GM21786 (cell line): ENCODE measurements at regions not wholly inside any gene's neighbourhood (a gene's known extent, or its start where the extent isn't known, plus 50 kb on each side); places are given as distances from the start of the nearest gene placed in this dataset.
"Not testable (repeated sequence)": the region's sequence is repeated elsewhere in the genome, so short reads cannot be mapped to it uniquely, and the experiment has no call there.

Source experiments
- ATAC-seq: cut with Tn5 transposase; IDR thresholded peaks from one replicate; pipeline ENCODE4 v1.9.1; 2021; ENCODE audit not compliant: unreplicated experiment

DNA sequence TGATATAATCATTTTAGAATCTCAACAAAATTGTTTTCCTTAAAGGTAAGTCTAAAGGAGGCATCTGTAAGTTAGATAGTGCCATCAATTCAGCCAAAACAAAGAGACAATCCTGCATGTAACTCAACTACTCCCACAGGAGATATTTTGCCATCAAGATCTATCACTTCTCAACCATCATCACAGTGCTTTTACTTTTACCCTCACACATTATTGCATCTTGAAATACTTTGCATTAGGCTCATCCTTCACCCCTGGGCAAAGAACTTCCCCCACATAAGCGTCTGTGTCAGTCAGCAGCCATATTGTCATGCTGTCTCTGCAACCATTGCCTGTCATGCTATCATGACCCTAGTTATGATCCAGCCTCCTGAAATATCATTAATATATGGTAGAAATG lies 54.9 kb upstream of the NLGN1 start:
- ATAC-seq, result no peak

GRCh38 chr3:173340626-173341025 lies 56.9 kb upstream of the NLGN1 start:
- no peak for ATAC-seq

DNA sequence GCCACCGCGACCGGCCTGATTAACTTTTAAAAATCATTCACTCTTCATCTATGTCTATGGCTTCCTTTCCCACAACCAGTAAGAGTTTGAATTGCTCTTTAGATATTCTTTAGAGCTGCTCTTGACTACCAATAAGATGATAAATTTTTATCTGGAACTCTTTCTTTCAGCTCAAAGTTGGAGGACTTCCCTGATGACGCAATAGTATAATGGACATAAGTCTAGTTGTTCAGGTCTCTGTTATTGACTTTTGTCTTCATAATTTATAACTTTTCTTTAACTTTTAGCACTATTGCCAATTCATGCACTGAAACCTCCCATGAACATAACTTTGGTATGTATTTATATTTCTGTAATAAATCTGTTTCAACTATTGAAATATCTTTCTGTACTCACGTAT lies 61.3 kb upstream of the NLGN1 start:
- no peak for ATAC-seq

- no peak for ATAC-seq
These were observed 91.4 kb upstream of the NLGN1 start for GRCh38 chr3:173306110-173306509.

- no peak for ATAC-seq
These were observed 93.3 kb upstream of the NLGN1 start for GRCh38 chr3:173304182-173304800.

GRCh38 chr3:173301647-173302046 lies 95.9 kb upstream of the NLGN1 start:
- ATAC-seq, result no peak

GRCh38 chr3:173289072-173289471 lies 108.5 kb upstream of the NLGN1 start:
- ATAC-seq, result no peak

DNA sequence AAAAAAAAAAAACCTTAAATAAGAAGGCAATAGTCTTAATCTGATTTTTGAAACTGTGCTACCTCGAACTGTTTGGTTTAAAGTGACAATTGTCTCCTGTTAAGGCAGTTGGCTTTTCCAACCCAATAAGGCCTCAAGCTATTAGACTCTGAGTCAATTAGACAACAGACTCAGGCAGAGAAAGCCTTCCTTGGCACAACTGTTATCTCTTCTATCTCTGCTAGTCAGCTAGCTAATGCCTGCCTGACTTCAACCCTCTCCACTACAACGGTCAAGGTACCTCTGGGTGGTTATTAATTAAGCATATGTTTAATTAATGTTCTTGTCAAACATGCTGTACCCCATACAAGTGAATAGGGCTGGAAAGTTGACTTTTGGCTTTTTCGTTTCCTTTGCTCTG lies 110.2 kb upstream of the NLGN1 start:
- ATAC-seq, result no peak

- ATAC-seq, result not testable (repeated sequence)
These were observed 111.0 kb upstream of the NLGN1 start for GRCh38 chr3:173286507-173286906.

GRCh38 chr3:173284301-173284700 lies 113.2 kb upstream of the NLGN1 start:
- ATAC-seq, result no peak

DNA sequence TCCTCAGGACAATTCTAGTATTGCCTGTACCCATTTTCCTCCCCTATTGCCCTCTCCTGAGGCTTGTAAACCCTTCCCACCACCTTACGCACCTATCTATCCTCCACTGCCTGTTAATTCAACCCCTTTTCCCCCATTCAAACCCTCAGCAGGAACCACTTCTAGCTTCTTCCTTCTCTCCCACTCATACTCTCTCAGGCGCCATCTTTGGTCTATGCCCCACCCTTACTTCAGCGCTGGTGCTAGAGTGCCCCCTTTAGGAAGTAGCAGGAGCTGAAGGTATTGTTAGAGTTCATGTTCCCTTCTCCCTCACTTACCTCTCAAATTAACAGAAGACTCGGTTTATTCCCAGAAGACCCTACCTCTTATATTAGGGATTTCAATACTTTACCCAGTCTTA lies 121.8 kb upstream of the NLGN1 start:
- ATAC-seq, result peak; percentile 72

GRCh38 chr3:173273838-173274237 lies 123.7 kb upstream of the NLGN1 start:
- ATAC-seq, result no peak

GRCh38 chr3:173268781-173269180 lies 127.7 kb upstream of the SPATA16 start:
- no peak for ATAC-seq

DNA sequence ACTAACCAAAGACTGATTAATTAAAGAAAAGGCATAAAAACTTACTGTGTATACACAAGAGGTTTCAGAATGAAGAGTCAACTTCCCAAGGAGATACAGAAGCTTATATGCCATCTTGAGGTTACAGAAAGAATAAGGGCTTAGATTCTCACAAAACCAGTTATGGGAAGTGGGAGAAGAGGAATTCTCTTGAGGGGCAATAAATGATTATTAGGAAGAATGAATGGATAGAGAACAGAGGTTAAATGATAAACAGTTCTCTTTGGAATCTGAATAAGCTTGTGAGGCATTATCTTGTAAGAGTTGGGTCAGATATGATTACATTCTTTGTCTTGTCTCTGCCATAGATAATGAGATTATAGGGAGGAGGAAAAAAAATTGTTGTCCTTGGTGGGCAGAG lies 126.7 kb upstream of the SPATA16 start:
- no peak for ATAC-seq

DNA sequence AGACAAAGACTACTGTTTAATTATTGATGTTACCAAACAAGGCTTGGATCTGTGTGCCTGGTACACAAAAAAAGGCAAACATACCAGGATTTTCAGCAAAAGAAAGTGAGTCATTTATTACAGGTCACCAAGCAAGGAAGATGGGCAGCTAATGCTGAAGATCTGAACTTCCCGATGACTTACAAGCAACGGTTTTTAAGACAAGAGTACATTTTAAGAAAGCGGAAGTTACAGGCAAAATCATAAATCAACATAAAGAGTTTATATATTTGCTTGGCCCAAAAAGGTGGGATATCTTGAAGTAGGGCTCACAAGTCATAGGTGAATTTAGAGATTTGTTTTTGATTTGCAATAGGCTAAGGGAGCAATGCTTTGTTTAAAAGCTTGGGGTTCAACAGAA lies 125.4 kb upstream of the SPATA16 start:
- no peak for ATAC-seq

GRCh38 chr3:173258697-173259096 lies 117.7 kb upstream of the SPATA16 start:
- no peak for ATAC-seq

DNA sequence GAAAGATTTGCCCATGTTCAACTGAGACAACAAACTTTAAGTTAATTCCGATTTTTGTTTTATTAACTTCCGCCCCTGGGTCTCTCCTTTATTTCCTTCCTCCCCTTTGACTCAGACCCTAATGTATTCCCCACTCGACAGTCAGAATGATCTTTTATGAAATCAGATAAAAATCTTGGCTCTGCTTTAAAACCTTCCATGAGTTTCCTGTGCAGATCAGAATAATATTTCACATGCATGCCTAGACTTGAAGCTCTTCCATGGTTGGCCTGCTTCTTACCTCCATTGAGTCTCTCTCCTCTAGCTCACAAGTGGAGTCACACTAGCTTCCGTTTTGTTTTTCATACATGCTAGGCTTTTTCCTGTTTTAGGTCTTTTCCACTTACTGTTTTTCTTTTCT lies 116.8 kb upstream of the SPATA16 start:
- no peak for ATAC-seq

DNA sequence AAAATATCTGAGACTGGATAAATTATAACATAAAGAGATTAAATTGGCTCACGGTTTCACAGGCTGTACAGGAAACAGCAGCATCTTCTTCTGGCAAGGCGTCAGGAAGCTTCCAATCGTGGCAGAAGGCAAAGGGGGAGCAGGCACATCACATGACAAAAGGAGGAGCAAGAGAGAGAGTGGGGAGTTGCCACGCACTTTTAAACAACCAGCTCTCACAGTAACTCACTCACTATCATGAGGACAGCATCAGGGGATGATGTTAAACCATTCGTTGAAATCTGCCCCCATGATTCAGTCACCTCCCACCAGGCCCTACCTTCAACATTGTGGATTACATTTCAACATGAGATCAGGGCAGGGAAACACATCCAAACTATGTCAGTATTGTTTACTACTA lies 114.5 kb upstream of the SPATA16 start:
- no peak for ATAC-seq

GRCh38 chr3:173253471-173253870 lies 112.4 kb upstream of the SPATA16 start:
- ATAC-seq, result no peak

GRCh38 chr3:173249457-173249856 lies 108.4 kb upstream of the SPATA16 start:
- no peak for ATAC-seq

GRCh38 chr3:173241727-173242126 lies 100.7 kb upstream of the SPATA16 start:
- no peak for ATAC-seq

GRCh38 chr3:173238091-173238490 lies 97.1 kb upstream of the SPATA16 start:
- no peak for ATAC-seq

- no peak for ATAC-seq
These were observed 84.3 kb upstream of the SPATA16 start for GRCh38 chr3:173225351-173225750.

DNA sequence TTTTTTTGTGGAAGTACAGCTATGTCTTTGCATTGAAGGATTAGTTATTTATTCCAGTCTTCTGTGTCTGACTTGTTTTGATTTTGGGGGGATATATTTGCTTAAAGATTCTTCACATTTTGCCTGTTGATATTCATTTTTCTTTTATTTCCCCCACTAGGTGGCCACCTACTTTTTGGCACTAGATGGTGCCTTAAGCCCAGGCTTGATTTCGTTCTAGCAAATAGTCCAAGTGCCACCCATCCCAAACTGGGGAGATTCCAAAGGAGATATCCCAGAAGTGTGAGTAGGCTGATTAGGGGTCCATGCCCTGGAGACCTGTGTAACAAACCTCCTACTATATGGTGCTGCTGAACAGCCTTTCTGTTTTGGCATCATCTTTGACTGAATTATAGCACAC lies 80.0 kb upstream of the SPATA16 start:
- no peak for ATAC-seq
